ENCODE measurements at regions not wholly inside any gene's neighbourhood (a gene's known extent, or its start where the extent isn't known, plus 50 kb on each side); places are given as distances from the start of the nearest gene placed in this dataset.
"Not testable (repeated sequence)": the region's sequence is repeated elsewhere in the genome, so short reads cannot be mapped to it uniquely, and the experiment has no call there.

- intact Hi-C loops (cut with DNase I, micrococcal nuclease): no loop called here
- H3K27me3 Mint-ChIP-seq: peaks cover 2% of the 10 kb centered on the region
These were observed 247.9 kb downstream of the SATB1 start for GRCh38 chr3:18177271-18177670.

GRCh38 chr3:18173891-18174290, 251.2 kb downstream of the SATB1 start:
- H3K36me3 Mint-ChIP-seq (ENCODE audit: low read depth); H3K4me1 ChIP-seq (ENCODE audit: insufficient read depth, low read length); H3K4me3 Mint-ChIP-seq; intact Hi-C loops (cut with DNase I, micrococcal nuclease); CTCF ChIA-PET; H3K27ac ChIP-seq (ENCODE audit: low read depth in 1 of 2, low read length in 2 of 2); DNase-seq; H3K4me3 ChIP-seq (ENCODE audit: low read length); H3K4me1 Mint-ChIP-seq (ENCODE audit: low read depth); H3K9me3 ChIP-seq (ENCODE audit: control insufficient read depth in 1 of 2, insufficient read depth in 1 of 2, low read length in 2 of 2); H3K27ac Mint-ChIP-seq; H3K27me3 ChIP-seq (ENCODE audit: control insufficient read depth in 1 of 2, insufficient read depth in 2 of 2, low read length in 2 of 2); H3K9me3 Mint-ChIP-seq; ATAC-seq (ENCODE audit: poor library complexity); H3K36me3 ChIP-seq (ENCODE audit: insufficient read depth, low read length); H3K27me3 Mint-ChIP-seq; POLR2A ChIA-PET: not testable (repeated sequence)

More at GRCh38 chr3:18177271-18177670, 247.9 kb downstream of the SATB1 start:
- CTCF ChIA-PET: no interaction called here
- no peaks in the 10 kb centered on the region for H3K4me1 ChIP-seq (ENCODE audit: insufficient read depth, low read length)
- H3K9me3 ChIP-seq (ENCODE audit: control insufficient read depth in 1 of 2, insufficient read depth in 1 of 2, low read length in 2 of 2): peaks cover 0 to 7% of the 10 kb centered on the region in 2 experiments
- H3K36me3 ChIP-seq (ENCODE audit: insufficient read depth, low read length): no peaks in the 10 kb centered on the region
- POLR2A ChIA-PET: no interaction called here
- no peaks in the 10 kb centered on the region for H3K4me1 Mint-ChIP-seq (ENCODE audit: low read depth)
- H3K27ac ChIP-seq (ENCODE audit: low read depth in 1 of 2, low read length in 2 of 2): no peak overlapping the region
- H3K4me3 Mint-ChIP-seq: no peak overlapping the region
- H3K9me3 Mint-ChIP-seq: no peaks in the 10 kb centered on the region
- ATAC-seq (ENCODE audit: poor library complexity) (no peak), DNase-seq (no peak)
- no peak overlapping the region for H3K27ac Mint-ChIP-seq
- H3K36me3 Mint-ChIP-seq (ENCODE audit: low read depth): no peaks in the 10 kb centered on the region
- TF ChIP-seq CTCF (IDR thresholded peaks at IDR 0.05): no peak
- H3K27me3 ChIP-seq (ENCODE audit: control insufficient read depth in 1 of 2, insufficient read depth in 2 of 2, low read length in 2 of 2): no peaks in the 10 kb centered on the region
- no peak overlapping the region for H3K4me3 ChIP-seq (ENCODE audit: low read length)

DNA sequence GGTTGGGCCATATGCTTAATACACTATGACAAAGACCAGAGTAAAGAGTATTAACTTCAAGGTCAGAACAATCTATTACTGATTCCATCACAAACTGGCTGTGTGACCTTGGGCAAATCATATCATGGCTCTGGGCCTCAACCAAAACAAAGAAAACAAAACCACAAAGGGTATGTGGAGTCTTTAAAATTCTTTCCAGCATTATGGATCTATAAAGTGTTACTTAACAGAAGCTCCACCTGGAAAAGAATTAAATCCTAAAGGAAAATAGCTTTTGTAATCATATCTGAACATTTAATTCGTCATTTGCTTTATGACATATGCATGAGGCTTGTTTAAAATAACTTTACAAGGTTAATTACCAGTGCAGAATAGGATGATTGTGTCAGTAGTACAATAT, 265.5 kb downstream of the SATB1 start:
- DNase-seq: no peak
- no peaks in the 10 kb centered on the region for H3K27me3 ChIP-seq (ENCODE audit: control insufficient read depth in 1 of 2, insufficient read depth in 2 of 2, low read length in 2 of 2)
- H3K36me3 Mint-ChIP-seq (ENCODE audit: low read depth): no peaks in the 10 kb centered on the region
- ChIA-PET CTCF (no interaction called here), POLR2A (no interaction called here)
- H3K4me1 Mint-ChIP-seq (ENCODE audit: low read depth): no peaks in the 10 kb centered on the region
- intact Hi-C loops (cut with DNase I, micrococcal nuclease): no loop called here
- no peak for ATAC-seq (ENCODE audit: poor library complexity)
- no peak for TF ChIP-seq CTCF (IDR thresholded peaks at IDR 0.05)
- H3K27ac ChIP-seq (ENCODE audit: low read depth in 1 of 2, low read length in 2 of 2): no peak overlapping the region
- no peak overlapping the region for H3K27ac Mint-ChIP-seq
- H3K9me3 Mint-ChIP-seq: no peaks in the 10 kb centered on the region
- H3K27me3 Mint-ChIP-seq: no peaks in the 10 kb centered on the region
- no peaks in the 10 kb centered on the region for H3K36me3 ChIP-seq (ENCODE audit: insufficient read depth, low read length)
- H3K4me1 ChIP-seq (ENCODE audit: insufficient read depth, low read length): no peaks in the 10 kb centered on the region
- H3K4me3 Mint-ChIP-seq: no peak overlapping the region
- H3K4me3 ChIP-seq (ENCODE audit: low read length): no peak overlapping the region
- H3K9me3 ChIP-seq (ENCODE audit: control insufficient read depth in 1 of 2, insufficient read depth in 1 of 2, low read length in 2 of 2): no peaks in the 10 kb centered on the region

DNA sequence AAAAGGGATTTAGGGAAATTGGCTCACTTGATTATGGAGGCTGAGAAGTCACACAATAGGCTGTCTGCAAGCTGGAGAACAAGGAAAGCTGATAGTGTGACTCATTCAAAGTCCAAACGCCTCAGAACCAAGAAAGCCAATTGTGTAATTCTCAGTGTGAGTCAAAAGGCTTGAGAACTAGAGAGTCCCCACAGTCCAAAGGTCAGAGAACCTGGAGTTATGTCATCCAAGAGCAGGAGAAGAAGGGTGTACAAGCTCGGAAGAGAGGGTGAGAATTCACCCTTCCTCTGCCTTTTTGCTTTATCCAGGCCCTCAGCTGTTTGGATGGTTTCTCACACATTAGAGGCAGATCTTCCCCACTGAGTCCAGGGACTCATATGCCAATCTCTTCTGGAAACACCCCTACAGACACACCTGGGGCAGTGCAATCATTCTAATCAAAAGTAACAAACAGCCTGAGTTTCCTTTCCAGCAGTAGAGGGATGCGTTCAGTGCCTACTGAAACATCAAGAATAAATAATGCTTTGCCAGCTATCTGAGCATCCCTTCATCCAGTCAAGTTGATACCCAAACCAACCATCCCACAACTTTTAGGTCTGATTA, 271.5 kb downstream of the SATB1 start:
- Mint-ChIP-seq H3K4me3 (no peak overlapping the region), H3K36me3 (ENCODE audit: low read depth) (no peaks in the 10 kb centered on the region), H3K4me1 (ENCODE audit: low read depth) (no peaks in the 10 kb centered on the region), H3K27ac (no peak overlapping the region), H3K27me3 (no peaks in the 10 kb centered on the region), H3K9me3 (no peaks in the 10 kb centered on the region)
- Histone ChIP-seq H3K4me1 (ENCODE audit: insufficient read depth, low read length) (no peaks in the 10 kb centered on the region), H3K36me3 (ENCODE audit: insufficient read depth, low read length) (no peaks in the 10 kb centered on the region), H3K4me3 (ENCODE audit: low read length) (no peak overlapping the region), H3K27ac (ENCODE audit: low read depth in 1 of 2, low read length in 2 of 2) (no peak overlapping the region), H3K27me3 (ENCODE audit: control insufficient read depth in 1 of 2, insufficient read depth in 2 of 2, low read length in 2 of 2) (no peaks in the 10 kb centered on the region), H3K9me3 (ENCODE audit: control insufficient read depth in 1 of 2, insufficient read depth in 1 of 2, low read length in 2 of 2) (no peaks in the 10 kb centered on the region)
- CTCF ChIA-PET: interaction anchor here (0.6 kb wide), 1 partner anchor 35 kb away, joined by 3 read pairs; no protein-coding TSS in a partner anchor
- intact Hi-C loops (cut with DNase I, micrococcal nuclease): no loop called here
- DNase-seq (peak in 2 of 14 experiments; percentile 3 to 16), ATAC-seq (ENCODE audit: poor library complexity) (no peak)
- POLR2A ChIA-PET: no interaction called here
- no peak for TF ChIP-seq CTCF (IDR thresholded peaks at IDR 0.05)
